Thoracic aorta (tissue), 2 donors: ENCODE measurements at regions not wholly inside any gene's neighbourhood (a gene's known extent, or its start where the extent isn't known, plus 50 kb on each side); places are given as distances from the start of the nearest gene placed in this dataset.

ENCODE experiments used
- ATAC-seq: fragments of 150-250 bp; one replicate; pipeline ENCODE4 v1.8.0; 2017; ENCODE audit warnings: low read depth; ENCODE audit not compliant: insufficient number of reproducible peaks, low FRiP score
- DNase-seq: peaks from one replicate; pipeline ENCODE4 v3.0.0-alpha.2; 2020; ENCODE audit warnings: low spot score
- H3K27ac ChIP-seq, 2 donors: fragments of 200-600 bp; sonication (generic); 1 replicate in 1 of 2; 2 replicates in 1 of 2; pipeline ENCODE4 v1.5.1; 2016; ENCODE audit warnings: mild to moderate bottlenecking in 2 of 2, moderate library complexity in 2 of 2
- H3K27me3 ChIP-seq: fragments of 200-600 bp; sonication (generic); replicated peaks from 2 replicates; pipeline ENCODE4 v1.6.0; 2016; ENCODE audit warnings: mild to moderate bottlenecking; ENCODE audit not compliant: insufficient read depth
- H3K36me3 ChIP-seq: fragments of 200-600 bp; sonication (generic); one replicate; pipeline ENCODE4 v1.5.1; 2016
- H3K4me1 ChIP-seq, 2 donors: fragments of 200-600 bp; sonication (generic); 1 replicate in 1 of 2; 2 replicates in 1 of 2; pipeline versions ENCODE4 v1.5.1 to v1.6.0; 2016; ENCODE audit warnings: low read depth in 2 of 2, mild to moderate bottlenecking in 1 of 2; ENCODE audit not compliant: control insufficient read depth in 1 of 2
- H3K4me3 ChIP-seq: fragments of 200-600 bp; sonication (generic); 2 replicates; pipeline ENCODE4 v1.5.1; 2016; ENCODE audit warnings: mild to moderate bottlenecking
- H3K9me3 ChIP-seq: fragments of 200-600 bp; sonication (generic); 2 replicates; pipeline ENCODE4 v1.5.1; 2016
- TF ChIP-seq, protein P1 (sequence below): fragments of 200-600 bp; sonication (generic); IDR thresholded peaks from one replicate; pipeline ENCODE4 v1.5.1; 2019; ENCODE audit warnings: antibody characterized with exemption

DNA sequence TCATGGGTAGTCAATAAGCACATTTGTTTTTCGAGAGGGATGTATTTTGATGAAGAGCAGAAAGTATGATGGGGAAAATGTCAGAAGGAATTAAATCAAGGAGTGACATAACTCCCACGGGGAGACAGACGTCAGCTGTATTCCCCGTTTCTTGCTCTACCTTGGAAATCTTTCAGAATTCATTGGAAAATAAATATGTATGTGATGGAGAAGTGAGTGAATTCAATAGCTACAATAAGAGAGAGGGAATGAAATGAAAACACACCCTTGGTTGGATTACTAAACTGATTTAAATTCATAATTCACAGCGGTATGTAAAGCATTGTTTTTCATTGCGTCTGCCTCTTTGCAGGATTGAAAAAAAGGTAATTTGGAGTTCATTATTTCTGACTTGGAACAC is 209.7 kb upstream of the KLF4 start:
- DNase-seq (no peak), ATAC-seq (no peak)
- Histone ChIP-seq H3K27me3 (no peaks in the 10 kb centered on the region), H3K27ac (no peak overlapping the region), H3K9me3 (no peaks in the 10 kb centered on the region), H3K36me3 (no peaks in the 10 kb centered on the region), H3K4me3 (no peak overlapping the region), H3K4me1 (no peaks in the 10 kb centered on the region)
- TF ChIP-seq, protein P1, sequence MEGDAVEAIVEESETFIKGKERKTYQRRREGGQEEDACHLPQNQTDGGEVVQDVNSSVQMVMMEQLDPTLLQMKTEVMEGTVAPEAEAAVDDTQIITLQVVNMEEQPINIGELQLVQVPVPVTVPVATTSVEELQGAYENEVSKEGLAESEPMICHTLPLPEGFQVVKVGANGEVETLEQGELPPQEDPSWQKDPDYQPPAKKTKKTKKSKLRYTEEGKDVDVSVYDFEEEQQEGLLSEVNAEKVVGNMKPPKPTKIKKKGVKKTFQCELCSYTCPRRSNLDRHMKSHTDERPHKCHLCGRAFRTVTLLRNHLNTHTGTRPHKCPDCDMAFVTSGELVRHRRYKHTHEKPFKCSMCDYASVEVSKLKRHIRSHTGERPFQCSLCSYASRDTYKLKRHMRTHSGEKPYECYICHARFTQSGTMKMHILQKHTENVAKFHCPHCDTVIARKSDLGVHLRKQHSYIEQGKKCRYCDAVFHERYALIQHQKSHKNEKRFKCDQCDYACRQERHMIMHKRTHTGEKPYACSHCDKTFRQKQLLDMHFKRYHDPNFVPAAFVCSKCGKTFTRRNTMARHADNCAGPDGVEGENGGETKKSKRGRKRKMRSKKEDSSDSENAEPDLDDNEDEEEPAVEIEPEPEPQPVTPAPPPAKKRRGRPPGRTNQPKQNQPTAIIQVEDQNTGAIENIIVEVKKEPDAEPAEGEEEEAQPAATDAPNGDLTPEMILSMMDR, result no peak

DNA sequence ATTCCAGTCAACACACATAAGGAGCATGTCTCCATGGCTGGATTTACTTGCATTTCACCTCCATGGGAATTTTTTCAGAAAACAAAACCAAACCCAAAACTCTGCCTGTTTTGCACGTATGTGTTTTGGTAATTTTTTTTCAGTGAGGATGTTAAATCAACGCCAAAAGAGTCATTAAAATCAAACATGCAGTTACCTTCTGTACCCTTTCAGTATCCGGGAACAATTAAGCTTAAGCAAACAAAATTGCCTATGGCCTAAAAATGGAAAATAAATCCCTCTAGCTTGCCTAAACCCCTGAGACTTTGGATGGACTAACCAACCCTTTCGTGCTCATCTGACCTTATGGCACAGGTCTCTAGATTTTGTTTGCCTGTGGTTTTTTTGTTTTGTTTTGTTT is 209.2 kb upstream of the KLF4 start:
- H3K4me1 ChIP-seq, result no peaks in the 10 kb centered on the region
- DNase-seq, result no peak
- H3K4me3 ChIP-seq, result no peak overlapping the region

DNA sequence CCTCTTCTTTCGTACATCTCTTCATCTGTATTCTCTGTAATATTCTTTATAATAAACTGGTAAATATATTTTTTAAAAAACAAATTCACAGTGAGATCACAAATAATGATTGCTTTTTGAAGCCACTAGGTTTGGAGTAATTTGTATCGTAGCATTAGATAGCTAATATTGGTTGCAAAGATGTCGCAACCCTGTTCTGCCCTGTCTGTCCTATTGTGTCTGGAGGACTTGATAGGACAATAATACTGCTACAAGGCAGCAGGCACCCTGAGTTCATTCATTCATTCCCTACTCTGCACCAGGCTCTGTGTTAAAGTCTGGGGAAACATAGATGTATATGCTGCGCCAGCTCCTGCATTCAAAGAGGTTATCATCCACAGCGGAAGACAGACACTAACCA is 206.7 kb upstream of the KLF4 start:
- H3K4me3 ChIP-seq, result no peak overlapping the region
- DNase-seq (no peak), ATAC-seq (no peak)
- H3K9me3 ChIP-seq, result no peaks in the 10 kb centered on the region
- H3K27ac ChIP-seq, result no peak overlapping the region
- no peaks in the 10 kb centered on the region for H3K4me1 ChIP-seq
- no peaks in the 10 kb centered on the region for H3K27me3 ChIP-seq
- TF ChIP-seq, protein P1, result no peak
- H3K36me3 ChIP-seq, result no peaks in the 10 kb centered on the region

More for the DNA sequence above, 209.2 kb upstream of the KLF4 start:
- ATAC-seq, result no peak
- Histone ChIP-seq H3K27me3 (no peaks in the 10 kb centered on the region), H3K27ac (no peak overlapping the region), H3K36me3 (no peaks in the 10 kb centered on the region), H3K9me3 (no peaks in the 10 kb centered on the region)
- TF ChIP-seq, protein P1, result no peak

DNA sequence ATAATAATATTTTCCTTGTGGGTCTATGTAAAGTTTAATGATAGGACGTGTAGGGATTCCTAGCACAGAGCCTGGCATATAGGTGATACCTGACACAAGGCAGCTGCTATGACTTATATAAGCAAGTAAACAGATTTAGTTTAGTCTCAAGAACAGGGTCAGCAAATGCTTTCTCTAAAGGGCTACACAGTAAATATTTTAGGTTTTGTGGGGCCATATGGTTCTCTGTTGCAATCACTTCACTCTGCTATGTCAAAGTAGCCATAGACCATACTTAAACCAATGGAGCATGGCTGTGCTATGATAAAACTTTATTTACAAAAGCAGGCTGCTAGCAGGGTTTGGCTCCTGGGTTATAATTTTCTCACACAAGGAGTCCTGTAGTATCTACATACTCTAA is 204.8 kb upstream of the KLF4 start:
- DNase-seq (no peak), ATAC-seq (no peak)
- Histone ChIP-seq H3K9me3 (no peaks in the 10 kb centered on the region), H3K27ac (no peak overlapping the region), H3K4me3 (no peak overlapping the region), H3K36me3 (no peaks in the 10 kb centered on the region), H3K27me3 (no peaks in the 10 kb centered on the region), H3K4me1 (no peaks in the 10 kb centered on the region)
- TF ChIP-seq, protein P1, result no peak

DNA sequence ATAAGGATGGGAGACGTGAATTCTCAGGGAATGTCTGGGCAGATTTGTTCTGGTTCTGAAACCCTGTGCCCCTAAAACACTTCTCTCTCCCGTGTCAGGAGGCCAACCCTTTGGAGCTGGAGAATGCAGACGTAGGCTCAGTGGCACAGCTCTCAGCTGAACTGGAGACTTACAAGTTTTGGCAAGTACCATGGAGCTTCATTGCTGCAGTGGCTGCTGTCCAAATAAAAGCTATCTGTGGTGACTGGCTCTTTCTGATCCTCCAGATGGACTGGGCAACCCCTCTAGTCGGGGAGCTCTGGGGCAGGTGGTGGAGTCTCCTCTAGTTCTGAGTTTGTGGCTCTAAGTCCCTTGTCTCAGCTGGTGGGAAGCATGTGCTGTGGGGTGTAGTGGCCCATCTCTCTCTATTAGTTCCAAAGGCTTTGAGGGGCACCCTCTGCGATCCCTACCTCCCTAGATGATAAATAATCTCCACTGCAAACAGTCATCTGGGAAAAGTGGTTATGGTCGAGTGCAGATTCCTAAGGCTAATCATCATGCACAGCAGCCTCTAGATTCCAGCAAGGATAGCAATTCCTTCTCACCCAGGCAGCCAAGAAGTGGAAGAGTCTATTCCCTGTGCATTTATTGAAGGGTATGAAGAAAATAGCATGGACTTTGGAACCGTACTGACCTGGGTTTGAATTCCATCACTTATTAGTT is 204.2 kb upstream of the KLF4 start:
- TF ChIP-seq, protein P1, result no peak
- H3K4me3 ChIP-seq, result no peak overlapping the region
- no peaks in the 10 kb centered on the region for H3K36me3 ChIP-seq
- DNase-seq (no peak), ATAC-seq (no peak)
- no peaks in the 10 kb centered on the region for H3K4me1 ChIP-seq
- H3K27ac ChIP-seq, result no peak overlapping the region
- no peaks in the 10 kb centered on the region for H3K27me3 ChIP-seq
- no peaks in the 10 kb centered on the region for H3K9me3 ChIP-seq
